NCI-H2196 (cell line): ENCODE measurements at regions not wholly inside any gene's neighbourhood (a gene's known extent, or its start where the extent isn't known, plus 50 kb on each side); places are given as distances from the start of the nearest gene placed in this dataset.

ENCODE experiments used
- DNase-seq: peaks from one replicate; lab custom pipeline; 2025; ENCODE audit not compliant: unreplicated experiment; lab: John Stamatoyannopoulos, UW

DNA sequence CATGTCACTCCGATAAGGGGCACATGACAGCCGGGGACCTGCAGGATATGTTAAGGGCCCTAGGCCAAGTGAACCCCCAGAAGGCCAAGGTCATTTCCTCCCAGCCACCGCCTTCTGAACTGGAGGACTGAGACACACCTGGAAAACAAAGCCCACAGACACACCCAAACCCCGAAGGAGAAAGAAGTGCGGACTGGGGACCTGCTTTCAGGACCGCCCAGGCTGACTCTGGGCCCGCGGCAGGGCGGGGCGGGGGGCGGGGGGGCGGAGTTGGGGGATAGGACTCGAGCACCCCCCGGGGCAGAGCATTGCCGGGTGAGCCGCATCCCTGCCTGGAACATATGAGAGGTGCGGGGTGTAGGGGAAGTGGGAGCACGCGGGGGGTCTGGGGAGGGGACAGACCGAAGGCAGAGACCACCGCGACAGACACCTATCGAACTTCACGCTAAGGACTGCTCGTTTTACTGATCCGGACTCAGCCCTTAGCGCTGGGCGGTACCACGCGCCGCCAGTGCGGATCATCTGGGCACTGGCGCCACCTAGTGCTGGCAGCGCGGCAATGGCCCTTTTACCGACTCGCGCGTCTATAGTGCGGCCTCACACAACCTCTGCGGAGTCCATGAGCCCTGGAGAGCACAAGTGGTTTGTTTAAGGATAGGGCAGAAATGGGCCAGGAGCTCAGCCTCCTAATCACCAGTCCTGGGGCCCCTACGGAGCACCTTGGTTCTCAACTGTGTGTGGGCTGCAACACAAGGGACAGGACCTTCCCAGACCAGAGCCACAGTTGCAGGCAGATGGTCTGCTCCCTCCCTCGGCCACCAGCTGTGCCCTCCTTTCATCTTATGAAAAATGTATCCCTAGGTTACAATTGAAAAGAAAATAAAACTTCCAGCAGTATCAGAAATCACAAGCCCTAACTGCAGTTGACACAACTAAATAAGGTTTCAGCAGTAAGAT is 157.6 kb downstream of the HERPUD2 start:
- DNase-seq = peak; percentile 74

DNA sequence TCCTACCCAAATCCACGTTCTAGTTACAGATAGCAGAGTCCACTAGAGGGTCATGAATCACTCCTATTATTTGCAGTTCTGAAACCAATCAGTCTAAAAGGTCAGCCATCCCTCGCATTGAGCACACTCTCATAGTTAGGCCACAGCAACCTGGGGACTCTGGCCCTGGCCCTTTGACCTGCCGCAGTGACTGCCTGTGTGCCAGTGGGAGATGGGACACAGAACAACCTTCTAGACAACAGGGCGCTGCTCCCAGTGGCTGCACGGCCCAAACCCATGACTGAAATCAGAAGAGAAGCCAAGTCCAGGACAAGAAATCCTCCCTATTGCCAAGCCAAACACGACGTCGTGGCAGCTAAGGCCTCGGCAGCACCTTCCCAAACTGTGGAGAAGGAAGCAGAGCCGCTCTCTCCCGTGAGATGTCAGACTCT is 158.5 kb downstream of the HERPUD2 start:
- no peak for DNase-seq

DNA sequence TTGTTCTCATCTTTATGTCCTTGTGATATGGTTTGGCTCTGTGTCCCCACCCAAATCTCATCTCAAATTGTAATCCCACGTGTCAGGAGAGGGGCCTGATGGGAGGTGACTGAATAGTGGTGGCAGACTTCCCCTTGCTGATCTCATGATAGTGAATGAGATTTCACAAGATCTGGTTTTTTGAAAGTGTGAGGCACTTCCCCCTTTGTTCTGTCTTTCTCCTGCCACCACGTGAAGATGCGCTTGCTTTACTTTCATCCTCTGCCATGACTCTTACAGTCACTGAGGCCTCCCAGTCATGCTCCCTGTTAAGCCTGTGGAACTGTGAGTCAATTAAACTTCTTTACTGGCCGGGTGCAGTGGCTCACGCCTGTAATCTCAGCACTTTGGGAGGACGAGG is 161.0 kb downstream of the HERPUD2 start:
- DNase-seq = no peak

DNA sequence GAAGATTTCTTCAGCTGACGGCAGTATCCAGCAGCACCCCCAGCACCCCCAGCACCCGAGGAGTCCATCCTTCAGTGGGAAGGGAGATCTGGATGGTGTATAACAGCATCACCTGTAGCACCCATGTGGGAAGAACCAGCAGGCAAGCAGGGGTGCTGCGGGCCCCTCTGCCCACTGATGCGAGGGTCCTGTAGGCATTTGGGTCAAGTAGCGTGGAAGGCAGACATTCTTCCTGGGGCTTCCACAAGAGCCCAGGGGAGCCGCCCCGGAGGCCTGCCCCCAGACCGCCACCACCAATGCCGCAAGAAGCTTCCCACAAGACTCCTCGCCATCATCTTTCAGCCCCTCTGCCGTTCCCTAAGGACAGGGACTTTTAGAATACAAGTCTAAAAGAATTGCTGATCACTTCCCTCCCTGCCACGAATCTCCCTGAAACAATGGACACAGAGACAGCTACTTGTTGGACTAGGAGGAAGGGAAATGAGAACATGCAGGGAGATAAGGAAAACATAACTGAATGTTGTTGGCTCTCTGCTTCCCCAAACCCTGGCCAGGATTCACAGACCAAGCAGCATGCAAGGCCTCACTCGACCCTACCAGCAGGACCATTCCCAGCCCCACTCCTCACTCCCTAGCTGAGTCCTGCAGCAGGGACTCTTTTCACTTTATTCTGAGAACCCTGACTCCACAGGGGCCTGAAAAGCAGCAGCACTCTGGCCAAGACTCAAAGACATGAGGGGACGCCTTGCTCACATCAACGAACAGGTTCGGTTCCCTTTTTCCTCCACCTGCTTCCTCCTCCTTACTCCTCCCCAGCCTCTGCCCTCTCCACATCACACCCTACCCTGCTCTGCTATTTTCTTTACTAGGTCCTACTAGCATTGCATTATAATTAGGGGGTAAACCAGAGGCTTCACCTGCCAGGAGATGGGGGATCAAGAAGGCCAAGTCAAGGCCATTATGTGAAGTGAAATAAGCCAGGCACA is 164.5 kb downstream of the HERPUD2 start:
- DNase-seq = no peak

DNA sequence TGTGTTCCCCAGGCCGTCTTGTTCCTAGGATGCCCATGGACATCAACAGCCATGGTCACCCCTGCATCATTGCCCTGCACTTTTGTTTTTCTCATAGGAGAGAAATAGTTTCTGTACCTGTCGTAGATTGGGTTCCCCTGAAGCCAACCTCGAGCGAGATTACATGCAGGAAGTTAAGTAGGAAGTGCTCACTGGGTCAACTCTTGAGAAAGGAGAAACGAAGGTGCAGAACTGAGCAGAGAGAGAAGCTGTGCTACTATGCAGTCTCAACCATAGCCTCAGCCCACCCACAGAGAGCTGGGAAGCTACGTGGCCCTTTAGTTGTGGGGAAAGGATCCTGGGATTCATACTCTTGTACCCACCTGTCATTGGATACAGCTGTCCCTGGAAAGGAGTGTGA is 165.2 kb downstream of the HERPUD2 start:
- no peak for DNase-seq

DNA sequence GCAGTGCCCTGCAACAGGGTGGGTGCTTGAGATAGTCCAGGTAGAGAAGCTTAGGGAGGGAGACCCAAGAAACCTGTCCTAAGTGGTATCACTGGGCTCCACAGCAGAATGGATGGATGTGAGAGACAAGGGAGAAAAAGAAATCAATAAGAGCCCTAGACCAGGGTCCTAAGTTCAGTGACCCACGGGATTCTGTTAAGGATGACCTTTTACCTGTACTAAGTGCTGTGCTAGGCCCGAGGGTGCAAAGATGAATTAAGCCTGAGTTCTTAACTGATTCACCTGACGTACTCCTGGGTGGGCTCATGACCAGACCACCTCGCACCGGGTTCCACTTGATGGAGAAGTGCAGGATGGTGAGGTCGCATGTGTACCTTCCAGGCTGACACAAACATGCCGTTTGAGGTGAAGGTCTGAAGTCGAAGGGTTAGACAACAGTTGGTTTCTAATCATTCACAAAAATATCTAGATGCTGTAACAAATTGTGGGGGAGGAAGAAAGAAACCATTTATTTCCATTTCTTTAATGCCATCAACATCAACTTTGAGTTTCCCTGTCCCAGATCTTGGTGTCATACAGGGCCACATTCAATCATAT is 166.5 kb downstream of the HERPUD2 start:
- DNase-seq = no peak

DNA sequence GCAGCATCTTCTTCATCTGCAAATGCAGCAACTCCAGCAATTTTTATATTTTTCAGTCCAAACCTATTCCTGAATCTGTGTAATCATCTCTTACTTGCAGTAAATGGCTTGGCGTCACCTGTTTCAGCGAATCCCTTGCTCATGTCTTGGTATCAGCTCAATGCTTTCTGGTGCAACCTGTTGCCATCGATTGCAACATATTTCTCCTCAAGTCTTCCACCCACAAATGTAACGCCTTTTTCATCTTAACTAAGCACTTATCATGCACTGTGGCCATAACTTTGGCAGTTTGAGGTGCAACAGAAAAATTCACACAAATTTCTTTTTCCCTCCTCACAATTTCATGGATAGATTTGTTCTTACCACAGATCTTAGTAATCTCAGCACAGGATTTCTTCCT is 168.3 kb downstream of the HERPUD2 start:
- DNase-seq = no peak

DNA sequence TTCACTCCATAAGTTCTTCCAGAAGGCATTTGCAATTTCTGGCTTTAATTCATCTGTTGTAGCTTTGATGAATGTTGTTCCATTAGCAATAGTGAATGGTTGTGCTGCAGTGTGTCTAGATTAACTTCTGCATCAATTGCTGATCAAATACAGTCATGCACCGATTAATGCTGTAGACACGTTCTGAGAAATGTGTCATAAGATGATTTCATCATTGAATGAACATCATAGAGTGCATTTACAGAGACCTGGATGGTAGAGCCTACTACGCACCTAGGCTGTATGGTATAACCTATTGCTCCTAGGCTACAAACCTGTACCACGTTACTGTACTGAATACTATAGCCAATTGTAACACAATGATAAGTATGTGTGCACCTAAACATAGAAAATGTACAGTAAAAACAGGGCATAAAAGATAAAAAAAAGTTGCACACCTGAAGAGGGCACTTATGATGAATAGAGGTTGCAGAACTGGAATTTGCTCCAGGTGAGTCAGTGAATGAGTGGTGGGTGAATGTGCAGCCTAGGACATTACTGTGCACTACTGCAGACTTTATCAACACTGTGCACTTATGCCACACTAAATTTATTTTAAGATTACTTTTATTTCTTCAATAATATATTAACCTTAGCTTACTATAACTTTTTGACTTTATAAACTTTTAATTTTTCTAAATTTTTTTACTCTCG is 170.7 kb downstream of the HERPUD2 start:
- DNase-seq = no peak

DNA sequence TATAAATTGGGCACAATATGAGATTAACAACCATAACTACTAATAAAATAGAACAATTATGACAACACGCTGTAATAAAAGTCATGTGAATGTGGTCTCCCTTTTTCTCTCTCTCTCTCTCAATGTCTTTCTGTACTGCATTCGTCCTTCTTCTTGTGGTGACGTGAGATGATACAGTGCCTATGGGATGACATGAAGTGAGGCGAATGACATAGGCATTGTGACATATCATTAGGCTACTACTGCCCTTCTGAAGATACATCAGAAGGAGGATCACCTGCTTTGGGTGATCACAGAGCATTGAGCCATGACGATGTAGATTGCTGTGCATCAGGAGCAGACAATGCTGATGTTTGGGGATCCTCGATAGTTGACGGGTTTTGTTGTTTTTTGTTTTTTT is 171.6 kb downstream of the HERPUD2 start:
- no peak for DNase-seq

DNA sequence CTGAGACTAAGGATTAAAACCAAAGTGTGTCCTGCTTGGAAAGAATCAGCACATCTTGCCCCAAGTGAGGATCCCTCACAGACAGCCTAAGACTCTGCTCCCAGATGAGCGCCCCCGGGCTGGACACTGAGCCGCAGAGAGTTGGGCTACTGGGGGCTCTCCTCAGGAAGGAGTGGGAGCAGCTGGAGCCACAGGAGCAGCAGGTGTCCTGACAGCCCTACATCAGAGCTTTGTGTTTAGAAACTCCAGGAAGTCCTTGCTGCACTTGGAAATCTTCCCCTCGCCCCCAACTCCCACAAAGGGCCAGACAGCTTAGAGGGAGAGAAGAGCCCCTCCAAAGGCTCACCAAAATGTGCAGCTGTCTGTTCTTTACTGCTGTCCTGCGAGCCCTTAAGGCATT is 172.2 kb downstream of the HERPUD2 start:
- no peak for DNase-seq

DNA sequence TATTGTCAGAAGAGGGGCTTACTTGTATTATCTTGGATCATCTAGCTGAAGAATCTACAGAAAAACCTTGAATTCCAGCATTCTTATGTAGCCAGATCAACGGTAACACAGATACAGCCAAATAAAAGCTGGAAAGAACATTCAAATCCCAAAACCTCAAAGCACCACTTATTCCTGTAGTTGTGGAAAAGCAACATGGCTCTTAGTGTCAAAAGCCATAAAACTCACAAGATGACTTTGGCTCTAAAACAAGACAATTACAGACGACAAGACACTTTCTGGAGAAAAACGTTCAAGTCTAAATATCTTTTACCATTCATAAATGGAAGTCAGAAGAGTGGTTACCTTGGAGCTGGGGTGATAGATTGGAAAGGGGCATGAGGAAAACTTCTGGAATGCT is 173.0 kb downstream of the HERPUD2 start:
- no peak for DNase-seq

DNA sequence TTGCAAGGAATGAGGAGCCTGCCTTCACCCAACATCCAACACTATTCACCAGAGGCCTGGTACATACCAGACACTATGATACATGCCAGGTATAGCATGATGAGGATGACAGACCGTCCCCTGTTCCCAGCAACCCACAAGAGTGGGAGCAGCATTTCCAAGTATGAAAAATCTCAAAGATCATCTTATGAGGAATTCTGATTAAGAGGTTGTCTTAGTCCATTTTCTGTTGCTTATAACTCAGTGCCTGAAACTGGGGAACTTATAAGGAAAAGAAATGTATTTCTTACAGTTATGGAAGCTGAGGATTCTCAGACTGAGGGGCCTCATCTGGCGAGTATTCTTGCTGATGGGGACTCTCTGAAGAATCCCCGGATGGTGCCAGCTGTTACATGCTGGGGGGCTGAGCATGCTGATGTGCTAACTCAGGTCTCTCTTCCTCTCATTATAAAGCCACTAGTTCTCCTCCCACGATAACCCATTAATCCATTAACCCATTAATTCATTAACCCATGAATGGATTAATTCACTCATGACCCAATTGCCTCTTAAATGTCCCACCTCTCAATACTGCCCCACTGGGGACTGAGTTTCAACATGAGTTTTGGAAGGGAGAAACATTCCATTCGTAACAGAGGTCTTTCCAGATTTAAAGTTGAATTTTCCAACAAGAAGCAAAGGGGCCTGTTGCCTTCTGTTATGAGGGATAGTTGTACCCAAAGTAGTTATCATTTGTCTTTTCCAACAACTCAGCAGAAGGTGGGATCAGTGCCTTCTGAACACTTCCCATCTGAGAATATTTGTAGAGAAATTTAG is 173.9 kb downstream of the HERPUD2 start:
- no peak for DNase-seq

DNA sequence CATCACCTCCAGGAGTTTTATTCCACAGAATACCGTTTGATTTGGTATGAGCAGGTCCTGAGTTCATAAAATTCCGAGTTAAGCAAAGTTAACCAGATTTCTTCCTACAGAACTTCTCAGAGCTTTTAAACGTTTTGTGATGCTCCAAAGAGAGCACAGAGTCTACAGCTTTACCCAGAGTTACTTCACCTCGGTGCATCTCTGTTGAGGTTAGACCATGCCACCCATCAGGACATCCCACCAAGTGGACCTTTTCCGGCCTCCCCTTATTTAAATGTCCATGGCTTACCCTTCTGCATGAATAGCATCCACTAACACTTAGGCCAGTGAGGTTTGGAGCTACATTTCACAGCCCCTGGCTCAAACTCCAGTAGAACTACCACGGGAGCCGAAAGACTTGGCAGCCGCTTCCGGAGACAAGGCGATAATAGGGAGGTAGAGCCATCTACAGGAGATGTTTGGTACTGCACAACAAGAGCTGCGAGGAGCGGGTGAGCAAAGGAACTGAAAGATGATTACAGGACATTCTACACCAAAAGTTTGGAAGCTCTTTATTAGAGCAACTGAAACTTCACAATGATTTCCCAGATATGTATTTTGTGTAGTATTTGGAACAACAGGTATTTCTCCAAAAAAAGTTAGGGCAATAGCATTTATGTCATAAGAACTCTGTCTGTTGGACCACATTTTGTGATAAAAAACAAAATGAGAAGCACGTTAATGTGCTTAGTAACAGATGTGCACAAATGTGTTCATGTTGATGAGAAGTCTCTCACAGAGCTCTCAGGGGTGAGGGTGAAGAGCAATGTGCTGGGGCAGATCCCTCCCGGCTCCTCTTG is 174.7 kb downstream of the HERPUD2 start:
- peak; percentile 69 for DNase-seq

DNA sequence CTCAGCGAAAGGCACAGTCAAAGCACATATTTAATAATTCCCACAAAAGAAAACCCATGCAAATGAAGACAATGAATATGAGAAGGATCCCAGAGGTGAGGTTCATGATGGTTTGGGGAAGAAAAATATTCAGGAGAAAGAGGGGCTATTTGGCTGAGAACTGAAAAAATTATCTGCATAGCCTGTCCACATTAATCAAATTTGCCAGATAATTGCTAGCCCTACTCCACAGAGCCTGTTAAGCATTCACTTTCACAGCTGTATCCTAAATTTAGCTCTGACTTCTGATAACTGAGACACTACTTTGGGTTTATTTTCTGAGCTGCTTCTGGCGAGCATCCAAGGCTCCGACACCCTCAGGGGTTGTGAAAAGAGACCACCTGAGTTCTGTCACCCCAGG is 176.2 kb downstream of the HERPUD2 start:
- DNase-seq = no peak

DNA sequence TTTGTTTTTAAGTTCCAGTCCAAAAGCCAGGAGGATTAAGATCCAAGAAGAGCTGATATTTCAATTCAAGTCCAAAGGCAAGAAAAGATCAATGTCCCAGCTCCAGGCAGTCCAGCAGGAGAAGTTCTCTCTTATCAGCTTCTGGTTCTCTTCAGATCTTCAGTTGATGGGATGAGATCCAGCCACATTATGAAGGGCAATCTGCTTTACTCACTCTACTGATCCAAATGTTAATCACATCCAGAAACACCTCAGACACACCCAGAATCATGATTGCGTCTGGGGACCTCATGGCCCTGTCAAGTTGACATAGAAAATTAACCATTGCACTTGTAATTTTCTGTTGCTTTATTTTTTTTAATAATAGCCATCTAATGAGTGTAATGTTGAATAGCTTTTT is 178.4 kb downstream of the HERPUD2 start:
- no peak for DNase-seq

DNA sequence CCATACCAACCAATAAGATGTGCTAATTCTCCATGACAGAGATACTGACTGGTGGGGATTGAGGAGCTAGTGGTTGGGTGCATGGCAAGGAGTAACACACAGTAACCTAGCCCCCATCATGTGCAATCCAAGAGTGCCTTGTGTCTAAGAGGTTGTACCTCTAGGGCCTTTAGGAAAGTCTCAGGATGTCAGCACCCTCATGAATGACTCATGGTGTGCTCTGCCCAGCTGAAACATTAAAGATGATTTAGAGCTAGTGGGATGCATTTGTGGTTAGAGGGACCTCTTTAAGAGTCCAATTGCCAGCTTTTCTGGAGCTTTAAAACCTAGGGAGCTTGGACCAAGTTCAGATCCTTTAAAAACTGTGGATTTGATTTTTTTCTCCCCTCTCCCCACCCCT is 181.1 kb downstream of the HERPUD2 start:
- no peak for DNase-seq

DNA sequence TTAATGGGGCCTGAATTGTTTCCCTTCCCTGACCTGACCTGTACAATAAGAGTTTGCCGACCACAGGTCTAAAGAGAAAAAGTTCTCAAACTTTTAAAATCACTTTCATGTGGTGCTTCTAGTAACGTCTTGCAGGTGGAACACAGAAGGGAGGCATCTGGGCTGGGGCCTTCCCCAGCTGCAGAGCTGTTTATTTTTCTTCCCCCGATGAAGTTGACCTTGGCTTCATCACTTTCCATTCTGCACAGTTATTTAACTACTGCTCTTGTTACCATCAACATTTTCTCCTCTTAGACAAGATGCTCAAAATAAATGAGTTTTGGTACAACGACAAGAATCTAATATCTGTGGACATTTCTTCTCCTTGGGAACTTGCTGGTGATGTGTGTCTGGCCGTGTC is 181.7 kb downstream of the HERPUD2 start:
- no peak for DNase-seq

DNA sequence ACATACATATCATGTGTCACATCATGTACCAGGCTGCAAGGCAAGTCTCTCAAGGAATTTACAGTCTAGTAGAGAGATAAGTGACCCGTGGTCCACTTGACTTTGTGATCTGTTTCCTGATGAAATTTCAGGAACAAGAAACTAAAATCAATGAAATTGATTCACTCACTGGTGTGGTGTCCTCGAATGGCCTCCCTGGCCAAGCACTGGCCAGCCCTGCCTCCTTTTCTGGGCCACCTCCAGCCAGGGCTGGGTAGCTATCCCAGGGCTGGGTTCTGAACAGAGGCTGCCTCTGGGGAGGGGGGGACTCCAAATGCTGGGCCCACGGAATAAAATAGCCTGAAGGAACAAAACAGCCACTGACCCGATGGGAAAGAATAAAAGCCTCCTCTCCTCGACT is 182.2 kb downstream of the HERPUD2 start:
- no peak for DNase-seq
